ENCODE measurements at regions not wholly inside any gene's neighbourhood (a gene's known extent, or its start where the extent isn't known, plus 50 kb on each side); places are given as distances from the start of the nearest gene placed in this dataset.

- DNase-seq (ENCODE audit: low read depth), result no peak
Observed at GRCh38 chr14:71636076-71636475, 296.2 kb upstream of the RGS6 start.

GRCh38 chr14:71636820-71637471 is 295.3 kb upstream of the RGS6 start:
- no peak for DNase-seq (ENCODE audit: low read depth)

DNA sequence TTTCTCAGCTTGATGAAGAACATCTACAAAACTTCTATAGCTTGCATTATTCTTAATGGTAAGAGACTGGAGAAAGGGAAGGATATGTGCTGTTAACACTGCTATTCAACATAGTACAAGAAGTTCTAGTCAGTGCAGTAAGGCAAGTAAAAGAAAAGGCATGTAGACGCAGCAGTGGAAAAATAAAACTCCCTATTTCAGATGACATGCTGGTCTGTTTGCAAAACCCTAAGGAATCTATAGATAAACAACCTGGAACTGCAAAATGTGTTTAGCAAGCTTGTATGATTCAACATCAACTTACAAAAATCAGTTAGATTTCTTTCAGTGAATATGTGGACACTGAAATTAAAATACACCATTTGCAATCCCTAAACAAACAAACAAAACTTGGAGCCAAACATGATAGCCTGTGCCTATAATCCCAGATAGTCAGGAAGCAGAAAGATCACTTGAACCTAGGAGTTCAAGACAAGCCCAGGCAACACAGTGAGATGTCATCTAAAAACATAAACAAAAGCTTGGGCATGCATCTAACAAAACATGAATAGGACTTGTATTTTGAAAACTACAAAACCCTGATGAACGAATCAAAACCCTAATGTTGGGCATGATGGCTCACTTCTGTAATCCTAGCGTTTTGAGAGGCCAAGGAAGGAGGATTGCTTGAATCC is 293.6 kb upstream of the RGS6 start:
- peak; percentile 73 for DNase-seq (ENCODE audit: low read depth)

GRCh38 chr14:71642715-71643114 is 289.5 kb upstream of the RGS6 start:
- DNase-seq (ENCODE audit: low read depth), result no peak

DNA sequence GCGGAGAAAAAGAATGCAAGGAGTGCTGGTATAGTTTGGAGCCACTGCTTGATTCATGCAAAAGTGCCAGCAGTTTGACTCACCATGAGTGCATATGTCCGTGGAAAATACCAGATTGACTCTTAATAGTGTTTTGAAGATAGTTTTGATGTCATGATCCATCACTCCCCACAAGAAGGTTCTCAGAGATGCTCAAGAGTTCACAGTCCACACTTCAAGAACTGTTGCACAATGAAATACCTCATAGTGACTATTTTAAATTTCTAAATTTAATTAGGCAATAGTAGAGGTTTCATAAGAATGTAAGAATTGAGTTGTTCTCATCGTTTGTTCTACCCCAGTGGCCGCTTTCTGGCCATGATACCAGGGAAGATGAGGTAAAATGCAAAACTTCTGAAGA is 286.6 kb upstream of the RGS6 start:
- DNase-seq (ENCODE audit: low read depth), result peak; percentile 72

- no peak for DNase-seq (ENCODE audit: low read depth)
Observed at GRCh38 chr14:71646518-71646917, 285.7 kb upstream of the RGS6 start.

- no peak for DNase-seq (ENCODE audit: low read depth)
Observed at GRCh38 chr14:71647086-71647784, 285.0 kb upstream of the RGS6 start.

DNA sequence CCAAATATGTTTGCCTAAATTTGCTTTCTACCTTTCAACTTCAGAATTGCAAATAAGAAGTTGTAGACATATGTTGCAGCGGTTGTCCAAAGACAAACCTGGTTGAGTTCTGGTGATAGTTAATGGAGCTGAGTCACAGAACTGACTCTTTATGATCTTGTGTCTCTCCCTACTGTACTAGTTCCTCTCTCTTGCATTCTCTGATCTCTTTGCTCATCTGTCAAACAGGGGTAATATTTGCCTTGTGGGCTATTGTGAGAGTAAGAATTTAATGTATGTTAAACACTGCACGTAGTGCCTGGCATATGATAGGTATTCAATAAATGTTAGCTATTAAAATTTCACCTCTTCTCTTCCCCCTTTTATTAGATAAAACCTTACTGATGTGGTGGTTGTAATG is 283.5 kb upstream of the RGS6 start:
- no peak for DNase-seq (ENCODE audit: low read depth)

DNA sequence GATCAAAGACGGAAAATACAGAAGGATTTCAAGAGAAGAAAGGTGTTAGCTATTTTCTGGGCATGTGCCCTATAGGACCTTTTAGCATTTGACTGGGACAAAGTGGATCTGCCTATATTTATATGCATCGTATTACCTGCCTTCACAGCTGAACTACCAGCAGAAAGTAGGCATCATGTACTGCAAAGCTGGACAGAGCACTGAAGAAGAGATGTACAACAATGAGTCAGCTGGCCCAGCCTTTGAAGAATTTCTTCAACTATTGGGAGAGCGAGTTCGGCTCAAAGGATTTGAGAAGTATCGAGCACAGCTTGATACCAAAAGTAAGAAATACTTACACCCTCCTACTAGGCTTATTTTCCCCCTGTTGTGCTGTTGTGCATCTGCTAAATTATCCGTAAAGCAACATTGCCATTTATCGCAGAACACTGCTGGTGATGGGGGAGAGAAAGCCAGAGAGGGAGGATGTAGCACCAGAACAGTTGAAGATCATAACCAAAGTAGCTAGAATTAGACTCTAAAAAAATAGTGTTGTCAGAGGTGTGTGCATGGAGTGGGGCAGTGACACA is 282.0 kb upstream of the RGS6 start:
- no peak for DNase-seq (ENCODE audit: low read depth)

- peak; percentile 92 for DNase-seq (ENCODE audit: low read depth)
Observed at GRCh38 chr14:71651228-71651627, 281.0 kb upstream of the RGS6 start.

GRCh38 chr14:71652368-71652767 is 279.9 kb upstream of the RGS6 start:
- DNase-seq (ENCODE audit: low read depth), result no peak

GRCh38 chr14:71654810-71655209 is 277.4 kb upstream of the RGS6 start:
- DNase-seq (ENCODE audit: low read depth), result no peak

GRCh38 chr14:71658261-71658860 is 273.9 kb upstream of the RGS6 start:
- peak; percentile 43 for DNase-seq (ENCODE audit: low read depth)

- no peak for DNase-seq (ENCODE audit: low read depth)
Observed at GRCh38 chr14:71659159-71659558, 273.1 kb upstream of the RGS6 start.

DNA sequence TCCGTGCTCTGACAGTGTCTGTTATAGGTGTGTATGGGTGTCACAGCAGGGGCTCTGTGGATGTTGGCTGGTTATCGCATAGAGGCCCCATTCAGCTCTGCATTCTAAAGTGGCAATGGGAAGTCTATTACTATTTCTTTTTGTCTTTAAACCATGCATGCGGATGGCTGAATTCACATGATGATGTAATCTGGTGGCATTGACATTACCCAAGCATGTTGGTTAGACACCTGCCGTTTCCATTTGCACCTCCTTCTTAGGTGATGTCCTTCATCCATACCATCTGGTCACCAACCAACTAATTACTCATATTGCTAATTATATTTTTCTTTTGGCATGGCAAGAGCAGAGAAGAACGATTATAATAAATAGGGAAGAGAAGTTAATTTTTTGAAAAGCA is 270.8 kb upstream of the RGS6 start:
- no peak for DNase-seq (ENCODE audit: low read depth)

GRCh38 chr14:71662291-71662790 is 269.9 kb upstream of the RGS6 start:
- no peak for DNase-seq (ENCODE audit: low read depth)

DNA sequence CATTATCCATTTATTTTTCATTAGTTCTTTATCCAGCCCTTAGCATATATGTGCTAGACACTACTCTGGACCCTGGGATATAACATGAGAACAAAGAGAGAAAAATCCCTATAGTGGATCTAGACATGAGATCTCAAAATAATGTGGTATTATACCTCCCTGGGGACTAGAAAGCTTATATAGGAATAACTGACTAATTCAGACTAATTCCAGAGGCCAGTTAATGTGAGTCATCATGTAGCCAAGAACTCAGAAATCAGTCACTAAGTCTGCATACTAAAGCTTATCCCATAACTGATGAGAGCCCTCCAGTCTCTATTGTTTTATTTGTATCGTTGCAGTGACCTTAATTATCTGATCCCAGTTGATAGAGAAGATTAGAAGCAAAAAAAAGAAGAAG is 267.1 kb upstream of the RGS6 start:
- DNase-seq (ENCODE audit: low read depth), result peak; percentile 83

- DNase-seq (ENCODE audit: low read depth), result no peak
Observed at GRCh38 chr14:71665781-71666180, 266.4 kb upstream of the RGS6 start.

DNA sequence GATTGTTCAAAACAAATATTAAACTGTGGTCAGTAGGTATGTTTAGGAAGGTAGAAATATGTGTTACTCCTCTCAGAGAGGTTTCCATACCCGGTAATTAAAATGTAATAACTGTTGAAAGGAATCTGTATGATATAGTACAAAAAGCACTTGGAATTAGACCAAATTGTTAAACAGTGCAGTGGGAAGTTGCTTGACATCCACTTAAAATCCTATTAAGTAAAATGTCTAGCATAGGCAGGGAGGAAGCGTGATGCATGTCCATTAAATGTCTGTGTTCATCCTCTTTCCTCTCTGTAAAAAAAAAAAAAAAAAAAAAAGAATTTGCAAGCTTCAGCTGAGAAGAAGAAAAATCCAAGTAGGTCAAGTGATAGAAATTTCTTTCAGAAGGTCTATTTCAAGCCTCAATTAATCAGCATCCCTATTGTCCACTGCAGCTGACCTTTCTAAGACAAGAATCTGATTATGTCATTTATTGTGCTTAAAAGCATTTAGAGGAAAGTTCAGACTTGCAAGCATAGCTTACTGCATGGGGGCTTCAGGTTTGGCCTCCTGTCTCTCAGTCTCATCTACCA is 265.6 kb upstream of the RGS6 start:
- no peak for DNase-seq (ENCODE audit: low read depth)

GRCh38 chr14:71668186-71668912 is 263.9 kb upstream of the RGS6 start:
- DNase-seq (ENCODE audit: low read depth), result no peak

DNA sequence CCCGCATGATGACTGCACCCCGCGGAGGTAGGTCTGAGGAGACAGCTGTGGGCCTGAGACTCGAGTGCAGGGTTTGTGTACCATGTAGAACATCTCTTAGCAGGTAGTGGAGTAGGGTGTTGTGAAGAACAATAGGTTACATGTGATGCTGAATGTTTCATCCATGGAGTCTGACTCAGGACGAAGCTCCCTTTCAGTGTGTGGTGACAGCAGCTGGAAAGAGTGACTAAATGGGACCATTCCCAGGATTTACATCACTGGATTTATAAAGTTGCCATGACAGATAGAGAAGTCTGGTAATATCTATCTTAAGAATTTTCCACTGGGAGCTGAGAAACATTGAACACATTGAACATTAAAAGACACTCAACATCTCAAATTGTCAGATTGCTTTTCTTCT is 259.6 kb upstream of the RGS6 start:
- DNase-seq (ENCODE audit: low read depth), result no peak
